ENCODE measurements at regions not wholly inside any gene's neighbourhood (a gene's known extent, or its start where the extent isn't known, plus 50 kb on each side); places are given as distances from the start of the nearest gene placed in this dataset.

- intact Hi-C loops (cut with DNase I) = no loop called here
- DNase-seq (ENCODE audit: low spot score) = no peak
Measured at GRCh38 chr6:104589940-104590339, 269.8 kb downstream of the HACE1 start.

GRCh38 chr6:104585646-104586045 lies 274.1 kb downstream of the HACE1 start:
- intact Hi-C loops (cut with DNase I) = no loop called here
- no peak for DNase-seq (ENCODE audit: low spot score)

- DNase-seq (ENCODE audit: low spot score) = no peak
- intact Hi-C loops (cut with DNase I) = no loop called here
Measured at GRCh38 chr6:104580452-104580851, 279.3 kb downstream of the HACE1 start.

- intact Hi-C loops (cut with DNase I) = no loop called here
- no peak for DNase-seq (ENCODE audit: low spot score)
Measured at GRCh38 chr6:104579310-104579863, 280.3 kb downstream of the HACE1 start.

GRCh38 chr6:104575536-104575935 lies 284.2 kb downstream of the HACE1 start:
- intact Hi-C loops (cut with DNase I) = no loop called here

GRCh38 chr6:104574135-104574750 lies 285.5 kb downstream of the HACE1 start:
- intact Hi-C loops (cut with DNase I) = no loop called here
- DNase-seq (ENCODE audit: low spot score) = no peak

More at GRCh38 chr6:104575536-104575935, 284.2 kb downstream of the HACE1 start:
- DNase-seq (ENCODE audit: low spot score) = no peak

- intact Hi-C loops (cut with DNase I) = no loop called here
- DNase-seq (ENCODE audit: low spot score) = no peak
Measured at GRCh38 chr6:104573350-104573749, 286.4 kb downstream of the HACE1 start.

- intact Hi-C loops (cut with DNase I) = no loop called here
- DNase-seq (ENCODE audit: low spot score) = no peak
Measured at GRCh38 chr6:104572901-104573300, 286.8 kb downstream of the HACE1 start.

GRCh38 chr6:104566411-104566810 lies 293.3 kb downstream of the HACE1 start:
- intact Hi-C loops (cut with DNase I) = no loop called here
- no peak for DNase-seq (ENCODE audit: low spot score)

- DNase-seq (ENCODE audit: low spot score) = no peak
- intact Hi-C loops (cut with DNase I) = no loop called here
Measured at GRCh38 chr6:104563306-104563705, 296.4 kb downstream of the HACE1 start.

- intact Hi-C loops (cut with DNase I) = no loop called here
Measured at GRCh38 chr6:104559435-104560202, 300.1 kb downstream of the HACE1 start.

GRCh38 chr6:104558746-104559145 lies 301.0 kb downstream of the HACE1 start:
- intact Hi-C loops (cut with DNase I) = no loop called here

More at GRCh38 chr6:104559435-104560202, 300.1 kb downstream of the HACE1 start:
- DNase-seq (ENCODE audit: low spot score) = no peak

GRCh38 chr6:104548297-104548696 lies 311.4 kb downstream of the HACE1 start:
- intact Hi-C loops (cut with DNase I) = no loop called here

More at GRCh38 chr6:104558746-104559145, 301.0 kb downstream of the HACE1 start:
- no peak for DNase-seq (ENCODE audit: low spot score)

GRCh38 chr6:104541411-104541810 lies 318.3 kb downstream of the HACE1 start:
- intact Hi-C loops (cut with DNase I) = no loop called here
- DNase-seq (ENCODE audit: low spot score) = no peak

More at GRCh38 chr6:104548297-104548696, 311.4 kb downstream of the HACE1 start:
- DNase-seq (ENCODE audit: low spot score) = no peak

GRCh38 chr6:104540743-104541142 lies 319.0 kb downstream of the HACE1 start:
- no peak for DNase-seq (ENCODE audit: low spot score)
- intact Hi-C loops (cut with DNase I) = no loop called here

- no peak for DNase-seq (ENCODE audit: low spot score)
- intact Hi-C loops (cut with DNase I) = no loop called here
Measured at GRCh38 chr6:104539173-104539572, 320.5 kb downstream of the HACE1 start.

GRCh38 chr6:104537872-104538271 lies 321.8 kb downstream of the HACE1 start:
- no peak for DNase-seq (ENCODE audit: low spot score)

GRCh38 chr6:104537180-104537579 lies 322.5 kb downstream of the HACE1 start:
- no peak for DNase-seq (ENCODE audit: low spot score)
- intact Hi-C loops (cut with DNase I) = no loop called here

More at GRCh38 chr6:104537872-104538271, 321.8 kb downstream of the HACE1 start:
- intact Hi-C loops (cut with DNase I) = no loop called here

- intact Hi-C loops (cut with DNase I) = no loop called here
- no peak for DNase-seq (ENCODE audit: low spot score)
Measured at GRCh38 chr6:104532462-104532861, 327.3 kb downstream of the HACE1 start.

- intact Hi-C loops (cut with DNase I) = no loop called here
- no peak for DNase-seq (ENCODE audit: low spot score)
Measured at GRCh38 chr6:104531646-104532045, 328.1 kb downstream of the HACE1 start.
